ENCODE measurements at regions not wholly inside any gene's neighbourhood (a gene's known extent, or its start where the extent isn't known, plus 50 kb on each side); places are given as distances from the start of the nearest gene placed in this dataset.

GRCh38 chr9:126225611-126226609 lies 100.7 kb upstream of the MVB12B start:
- no peaks in the 10 kb centered on the region for H4K20me1 ChIP-seq (replicated peaks in 1 of 2; ENCODE audit: control insufficient read depth in 1 of 2, insufficient read depth in 2 of 2, low read length in 2 of 2)
- H3K23ac ChIP-seq (ENCODE audit: insufficient read length), result no peak overlapping the region
- H2BK20ac ChIP-seq (ENCODE audit: low read length), result no peak overlapping the region
- H4K5ac ChIP-seq (ENCODE audit: insufficient read length, low read depth, low read length), result no peak overlapping the region
- H2BK12ac ChIP-seq (ENCODE audit: low read depth, low read length), result no peak overlapping the region
- H3K4me2 ChIP-seq (ENCODE audit: insufficient read depth in 1 of 2, low read depth in 2 of 2, low read length in 2 of 2), result no peak overlapping the region
- CTCF ChIA-PET (ENCODE audit: partially characterized antibody), result interaction anchor here (0.8 to 1.1 kb wide), 2 partner anchors 75 to 246 kb away, joined by 3 read pairs; no protein-coding TSS in a partner anchor
- FAIRE-seq (no peak), DNase-seq (ENCODE audit: low read depth in 1 of 2, low spot score in 2 of 2) (no peak)
- POLR2A ChIA-PET (ENCODE audit: partially characterized antibody), result no interaction called here
- no peak overlapping the region for H3K27ac ChIP-seq (ENCODE audit: low read depth, low read length)
- no peak overlapping the region for H2BK15ac ChIP-seq (ENCODE audit: low read length)
- no peaks in the 10 kb centered on the region for H3K36me3 ChIP-seq (ENCODE audit: control insufficient read depth in 2 of 4, insufficient read depth in 4 of 4, low read length in 3 of 4)
- no peak overlapping the region for H3K9ac ChIP-seq (replicated peaks in 1 of 4; ENCODE audit: extremely low read depth in 1 of 4, low read depth in 3 of 4, low read length in 3 of 4)
- peaks cover 0 to 29% (median 7%) of the 10 kb centered on the region in 4 experiments; a peak in 5 of 7 replicates for H3K27me3 ChIP-seq (replicated peaks in 1 of 4; ENCODE audit: control insufficient read depth in 3 of 4, extremely low read depth in 1 of 4, insufficient read depth in 3 of 4, low read length in 3 of 4)
- no peak overlapping the region for H3K56ac ChIP-seq (replicated peaks; ENCODE audit: insufficient read length, low read depth, low read length)
- no peaks in the 10 kb centered on the region for H3K9me3 ChIP-seq (ENCODE audit: insufficient read depth in 2 of 2, low read depth in 1 of 2, low read length in 1 of 2)
- H3K23me2 ChIP-seq (ENCODE audit: low read depth, low read length), result no peaks in the 10 kb centered on the region
- no peak overlapping the region for H4K8ac ChIP-seq (ENCODE audit: extremely low read depth, insufficient read depth, low read length)
- no peaks in the 10 kb centered on the region for H3K79me2 ChIP-seq (ENCODE audit: control insufficient read depth in 1 of 2, insufficient read depth in 2 of 2, low read length in 2 of 2)
- H3K4me3 ChIP-seq (ENCODE audit: extremely low read depth in 1 of 4, insufficient read depth in 2 of 4, low read depth in 3 of 4, low read length in 4 of 4), result no peak overlapping the region
- no peak overlapping the region for H2BK120ac ChIP-seq (replicated peaks; ENCODE audit: low read depth, low read length)
- H2BK5ac ChIP-seq (ENCODE audit: low read depth, low read length), result no peak overlapping the region
- H2AK5ac ChIP-seq (ENCODE audit: low read depth, low read length), result no peak overlapping the region
- WGBS, 2 experiments (ENCODE audit: extremely low coverage in 1 of 2, insufficient coverage in 1 of 2, insufficient read length in 1 of 2, insufficient replicate concordance in 2 of 2, low coverage in 1 of 2, low lambda C conversion rate in 2 of 2, missing lambda C conversion rate in 1 of 2), result 86% methylated on average over 17 of the region's 18 CpGs; no CpG with 5 or more reads in 1 of the 2 experiments
- H3K4me1 ChIP-seq (replicated peaks in 1 of 4; ENCODE audit: control insufficient read depth in 3 of 4, insufficient read depth in 4 of 4, low read length in 3 of 4), result peaks cover 0 to 6% (median 2%) of the 10 kb centered on the region in 4 experiments; a peak in 4 of 7 replicates
- no peak overlapping the region for H2AFZ ChIP-seq (ENCODE audit: low read length)
- H3K14ac ChIP-seq (ENCODE audit: insufficient read length), result no peak overlapping the region
- H3K18ac ChIP-seq (ENCODE audit: extremely low read depth, low read length), result no peak overlapping the region
- H4K91ac ChIP-seq (replicated peaks; ENCODE audit: insufficient read length, low read length), result no peak overlapping the region
- no peak overlapping the region for H3K4ac ChIP-seq (replicated peaks; ENCODE audit: insufficient read length, low read depth, low read length)
- H3K79me1 ChIP-seq (ENCODE audit: low read depth, low read length), result no peaks in the 10 kb centered on the region
- no peak for TF ChIP-seq POLR2AphosphoS5 (IDR thresholded peaks at IDR 0.05; ENCODE audit: low read depth, low read length)
- no peak for TF ChIP-seq CHD1 (IDR thresholded peaks at IDR 0.05; ENCODE audit: low read depth, low read length)
- no peak for TF ChIP-seq USF2 (IDR thresholded peaks at IDR 0.05; ENCODE audit: low read length)
- no peak for TF ChIP-seq RXRA (IDR thresholded peaks at IDR 0.05; ENCODE audit: insufficient read depth, low read depth, low read length)
- no peak for TF ChIP-seq EP300 (IDR thresholded peaks at IDR 0.05; ENCODE audit: borderline replicate concordance in 1 of 2, low read depth in 2 of 2, low read length in 2 of 2)
- TF ChIP-seq RAD21 (IDR thresholded peaks at IDR 0.05 in 1 of 2, conservative IDR thresholded peaks at IDR 0.05 in 1 of 2; ENCODE audit: low read depth in 2 of 2, low read length in 2 of 2), result no peak
- TF ChIP-seq KDM1A (IDR thresholded peaks at IDR 0.05; ENCODE audit: borderline replicate concordance, low read length), result no peak
- no peak for TF ChIP-seq SIRT6 (IDR thresholded peaks at IDR 0.05; ENCODE audit: low read length)
- no peak for TF ChIP-seq SAP30 (IDR thresholded peaks at IDR 0.05; ENCODE audit: insufficient read depth, insufficient replicate concordance, low read length)
- TF ChIP-seq CBX8 (IDR thresholded peaks at IDR 0.05; ENCODE audit: borderline replicate concordance, low read depth, low read length), result no peak
